GM12878 (cell line): ENCODE measurements at regions not wholly inside any gene's neighbourhood (a gene's known extent, or its start where the extent isn't known, plus 50 kb on each side); places are given as distances from the start of the nearest gene placed in this dataset.
A peak's percentile ranks its signal among the peaks of the same experiment; 100 is the strongest.
"Not testable (repeated sequence)": the region's sequence is repeated elsewhere in the genome, so short reads cannot be mapped to it uniquely, and the experiment has no call there.

Source experiments
- ATAC-seq: fragments of 200-7000 bp; cut with Tn5 transposase; 3 replicates; pipeline ENCODE4 v1.9.1; 2020; ENCODE audit warnings: mild to moderate bottlenecking, moderate library complexity
- BruUV-seq: library from RNA; stranded (reverse); fragments of 400-500 nt; replicated peaks from 2 replicates; lab custom pipeline; 2021; lab: Mats Ljungman, UMichigan
- CTCF ChIA-PET: fragments of 300-600 bp; sonication (Branson Sonifier 250); formaldehyde crosslinking; extraction: SDS; loops from one replicate; lab custom pipeline; 2021; ENCODE audit warnings: inconsistent platforms; lab: Yijun Ruan, JAX
- POLR2A ChIA-PET: fragments of 350-600 bp; formaldehyde crosslinking; extraction: SDS; loops from one replicate; lab custom pipeline; 2021; ENCODE audit warnings: inconsistent platforms; lab: Charles Lee
- RAD21 ChIA-PET: fragments of 300-600 bp; sonication (Branson Sonifier 250); formaldehyde crosslinking; loops from one replicate; lab custom pipeline; 2023; ENCODE audit warnings: antibody characterized with exemption; ENCODE audit not compliant: unreplicated experiment; lab: Charles Lee
- SMC1A ChIA-PET: fragments of 300-600 bp; sonication (Branson Sonifier 250); formaldehyde crosslinking; loops from one replicate; lab custom pipeline; 2023; ENCODE audit not compliant: unreplicated experiment, uncharacterized antibody; lab: Charles Lee
- DNase-seq: peaks from one replicate; pipeline ENCODE4 v3.0.0-alpha.2; 2011; ENCODE audit warnings: low read depth, low spot score
- FAIRE-seq: peaks from 3 replicates; lab custom pipeline; 2011; peaks lifted over from hg19 to GRCh38; lab: Jason Lieb, UNC
- H2AFZ ChIP-seq: 2 replicates; pipeline ENCODE4 v1.6.0; 2011; ENCODE audit warnings: low read depth, low read length, control low read depth; ENCODE audit not compliant: control insufficient read depth
- H3K27ac ChIP-seq: 2 replicates; pipeline ENCODE4 v1.5.1; 2011; ENCODE audit warnings: control low read depth; ENCODE audit not compliant: control insufficient read depth, insufficient read depth
- H3K27me3 ChIP-seq, 2 experiments: replicated peaks in 1 of 2; 2 replicates each; pipeline versions ENCODE4 v1.6.0 to v1.6.1; 2011; ENCODE audit warnings: low read length in 1 of 2; ENCODE audit not compliant: control insufficient read depth in 2 of 2, insufficient read depth in 2 of 2
- H3K36me3 ChIP-seq, 2 experiments: 2 replicates each; pipeline ENCODE4 v1.5.1; 2011; ENCODE audit warnings: low read length in 1 of 2; ENCODE audit not compliant: control insufficient read depth in 2 of 2, insufficient read depth in 2 of 2
- H3K4me1 ChIP-seq: 2 replicates; pipeline ENCODE4 v1.6.1; 2011; ENCODE audit warnings: mild to moderate bottlenecking, low read length, moderate library complexity, mixed read lengths; ENCODE audit not compliant: control insufficient read depth, insufficient read depth
- H3K4me2 ChIP-seq: 2 replicates; pipeline ENCODE4 v1.6.0; 2011; ENCODE audit warnings: control low read depth; ENCODE audit not compliant: control insufficient read depth, insufficient read depth
- H3K4me3 ChIP-seq: fragments of 200-600 bp; sonication (generic); 2 replicates; pipeline ENCODE4 v1.5.1; 2016
- H3K79me2 ChIP-seq: 2 replicates; pipeline ENCODE4 v1.6.0; 2011; ENCODE audit warnings: low read length; ENCODE audit not compliant: control insufficient read depth, insufficient read depth
- H3K9ac ChIP-seq: 2 replicates; pipeline ENCODE4 v1.8.0; 2011; ENCODE audit warnings: low read length, control low read depth, mixed read lengths; ENCODE audit not compliant: control insufficient read depth, insufficient read depth
- H3K9me3 ChIP-seq: replicated peaks from 3 replicates; pipeline ENCODE4 v1.5.1; 2011; ENCODE audit warnings: mild to moderate bottlenecking, low read length; ENCODE audit not compliant: control insufficient read depth, insufficient read depth
- H4K20me1 ChIP-seq: 2 replicates; pipeline ENCODE4 v1.6.0; 2011; ENCODE audit not compliant: control insufficient read depth, insufficient read depth
- WGBS: methylation state at CpG from one replicate; pipeline ENCODE4 v1.1.6; 2016; ENCODE audit warnings: low lambda C conversion rate; ENCODE audit not compliant: insufficient replicate concordance, insufficient coverage; ENCODE audit errors: missing lambda C conversion rate; 5-methylcytosine and 5-hydroxymethylcytosine counted together
- in situ Hi-C: fragments of 300-500 bp; cut with MboI; formaldehyde crosslinking; loops from 9 replicates; pipeline ENCODE4 v1.14.3; 2018; ENCODE audit warnings: mixed read lengths
- intact Hi-C: fragments of 100-400 bp; cut with micrococcal nuclease; formaldehyde crosslinking; loops from one replicate; pipeline ENCODE4 v1.14.2; 2022; ENCODE audit not compliant: unreplicated experiment

- H3K27ac ChIP-seq, intact Hi-C loops, SMC1A ChIA-PET, H3K4me1 ChIP-seq, H3K4me2 ChIP-seq, H3K36me3 ChIP-seq, H3K27me3 ChIP-seq, H3K9me3 ChIP-seq, in situ Hi-C loops, POLR2A ChIA-PET, H2AFZ ChIP-seq, RAD21 ChIA-PET, BruUV-seq, CTCF ChIA-PET, DNase-seq, H4K20me1 ChIP-seq, H3K79me2 ChIP-seq, H3K4me3 ChIP-seq, H3K9ac ChIP-seq, FAIRE-seq: not testable (repeated sequence)
- ATAC-seq: peak; percentile 69
- no CpG with 5 or more reads among the region's 25 CpGs for WGBS
These were observed 4823.4 kb upstream of the TPTE start for GRCh38 chr21:5697733-5698560.
